Right lobe of liver (tissue), 6 donors: ENCODE measurements at regions not wholly inside any gene's neighbourhood (a gene's known extent, or its start where the extent isn't known, plus 50 kb on each side); places are given as distances from the start of the nearest gene placed in this dataset.

Source experiments
- ATAC-seq, 4 donors: fragments of 200-7000 bp; cut with Tn5 transposase; one replicate each; pipeline ENCODE4 v1.9.1; 2020; ENCODE audit warnings: mild to moderate bottlenecking in 4 of 4, moderate library complexity in 4 of 4
- DNase-seq, 3 donors: peaks; one replicate each; pipeline ENCODE4 v3.0.0-alpha.2; 2020
- H3K27ac ChIP-seq, 3 donors: fragments of 200-600 bp; one replicate each; pipeline ENCODE4 v1.8.0; 2022
- H3K27me3 ChIP-seq, 2 donors: fragments of 200-600 bp; one replicate each; pipeline ENCODE4 v1.8.0; 2022
- H3K36me3 ChIP-seq, 4 donors: fragments of 200-600 bp; sonication (generic) in 1 of 4; one replicate each; pipeline versions ENCODE4 v1.5.1 to v1.8.0; 2017 to 2022; ENCODE audit warnings: control low read depth in 1 of 4
- H3K4me1 ChIP-seq, 4 donors: fragments of 200-600 bp; sonication (generic) in 1 of 4; one replicate each; pipeline versions ENCODE4 v1.5.1 to v1.8.0; 2017 to 2022; ENCODE audit warnings: control low read depth in 1 of 4
- H3K4me3 ChIP-seq, 3 donors: fragments of 200-600 bp; one replicate each; pipeline ENCODE4 v1.8.0; 2022
- H3K9me3 ChIP-seq, 4 donors: fragments of 200-600 bp; sonication (generic) in 1 of 4; one replicate each; pipeline versions ENCODE4 v1.5.1 to v1.8.0; 2017 to 2022; ENCODE audit warnings: control low read depth in 1 of 4
- CTCF ChIP-seq, 4 donors: fragments of 200-600 bp in 3 of 4; fragments of 450-650 bp in 1 of 4; IDR thresholded peaks; one replicate each; pipeline versions ENCODE4 v1.5.1 to v1.8.0; 2016 to 2022; ENCODE audit warnings: antibody characterized with exemption in 4 of 4, mild to moderate bottlenecking in 2 of 4
- POLR2A ChIP-seq: fragments of 450-650 bp; IDR thresholded peaks from one replicate; pipeline ENCODE4 v1.6.1; 2017; ENCODE audit warnings: antibody characterized with exemption, mild to moderate bottlenecking
- WGBS: methylation state at CpG from one replicate; pipeline ENCODE4 v1.1.6; 2018; ENCODE audit warnings: low coverage, low lambda C conversion rate; ENCODE audit not compliant: insufficient coverage; ENCODE audit errors: missing lambda C conversion rate; 5-methylcytosine and 5-hydroxymethylcytosine counted together
- intact Hi-C, 2 donors: fragments of 100-400 bp; cut with DNase I; formaldehyde crosslinking; loops; one replicate each; pipeline versions ENCODE4 v1.11.2 to v1.14.1; 2022
- donor health status: DM: no; HTN: yes; CAD: no.
- donor health status: DM: no; HTN: no; CAD: no.
- donor health status: DM: no; HTN: no; CAD: no.
- donor health status: DM: no; HTN: yes; CAD: no.
- donor health status: DM: no; HTN: yes; CAD: no.

GRCh38 chr20:10826111-10826510, 152.3 kb upstream of the JAG1 start:
- ATAC-seq (no peak), DNase-seq (no peak)
- WGBS, result 56% methylated on average over 1 of the region's 1 CpG
- H3K27me3 ChIP-seq, result no peaks in the 10 kb centered on the region
- intact Hi-C loops, result no loop called here
- H3K27ac ChIP-seq, result no peak overlapping the region
- H3K36me3 ChIP-seq, result no peaks in the 10 kb centered on the region
- TF ChIP-seq CTCF (IDR thresholded peaks at IDR 0.05), result no peak
- TF ChIP-seq POLR2A, result no peak
- H3K4me1 ChIP-seq, result no peaks in the 10 kb centered on the region
- no peak overlapping the region for H3K4me3 ChIP-seq
- no peaks in the 10 kb centered on the region for H3K9me3 ChIP-seq

- Histone ChIP-seq H3K4me3 (no peak overlapping the region), H3K9me3 (no peaks in the 10 kb centered on the region), H3K27ac (no peak overlapping the region), H3K27me3 (no peaks in the 10 kb centered on the region), H3K36me3 (no peaks in the 10 kb centered on the region), H3K4me1 (no peaks in the 10 kb centered on the region)
- no peak for TF ChIP-seq POLR2A
- no peak for TF ChIP-seq CTCF (IDR thresholded peaks at IDR 0.05)
- DNase-seq (no peak), ATAC-seq (no peak)
- WGBS, result 78% methylated on average over 5 of the region's 5 CpGs
- intact Hi-C loops, result no loop called here
Observed at GRCh38 chr20:10828180-10828579, 154.4 kb upstream of the JAG1 start.

GRCh38 chr20:10832141-10832540, 158.3 kb upstream of the JAG1 start:
- H3K4me1 ChIP-seq, result no peaks in the 10 kb centered on the region
- no peaks in the 10 kb centered on the region for H3K27me3 ChIP-seq
- H3K4me3 ChIP-seq, result no peak overlapping the region
- DNase-seq (no peak), ATAC-seq (no peak)
- no peak overlapping the region for H3K27ac ChIP-seq
- intact Hi-C loops, result no loop called here
- H3K9me3 ChIP-seq, result no peaks in the 10 kb centered on the region
- TF ChIP-seq POLR2A, result no peak
- TF ChIP-seq CTCF (IDR thresholded peaks at IDR 0.05), result no peak
- no peaks in the 10 kb centered on the region for H3K36me3 ChIP-seq

GRCh38 chr20:10837901-10838300, 164.1 kb upstream of the JAG1 start:
- Histone ChIP-seq H3K36me3 (no peaks in the 10 kb centered on the region), H3K27me3 (no peaks in the 10 kb centered on the region), H3K27ac (no peak overlapping the region), H3K4me1 (no peaks in the 10 kb centered on the region), H3K4me3 (no peak overlapping the region), H3K9me3 (no peaks in the 10 kb centered on the region)
- intact Hi-C loops, result no loop called here
- no peak for DNase-seq
- TF ChIP-seq CTCF (IDR thresholded peaks at IDR 0.05) (no peak), POLR2A (no peak)
- ATAC-seq, result no peak

- 87% methylated on average over 3 of the region's 3 CpGs for WGBS
- TF ChIP-seq CTCF (IDR thresholded peaks at IDR 0.05) (no peak), POLR2A (no peak)
- no peaks in the 10 kb centered on the region for H3K9me3 ChIP-seq
- intact Hi-C loops, result no loop called here
- ATAC-seq (no peak), DNase-seq (no peak)
- H3K36me3 ChIP-seq, result no peaks in the 10 kb centered on the region
- no peaks in the 10 kb centered on the region for H3K4me1 ChIP-seq
- no peak overlapping the region for H3K4me3 ChIP-seq
- H3K27me3 ChIP-seq, result no peaks in the 10 kb centered on the region
- no peak overlapping the region for H3K27ac ChIP-seq
Observed at GRCh38 chr20:10842116-10842515, 168.3 kb upstream of the JAG1 start.
